CD4-positive, CD25-positive, alpha-beta regulatory T cell (primary cell): ENCODE measurements at regions not wholly inside any gene's neighbourhood (a gene's known extent, or its start where the extent isn't known, plus 50 kb on each side); places are given as distances from the start of the nearest gene placed in this dataset.
"Not testable (repeated sequence)": the region's sequence is repeated elsewhere in the genome, so short reads cannot be mapped to it uniquely, and the experiment has no call there.

Experiments used
- ATAC-seq, 2 donors: fragments of 150-1000 bp; cut with Tn5 transposase; one replicate each; pipeline ENCODE4 v1.10.0; 2021; ENCODE audit warnings: low read depth in 2 of 2, moderate number of reproducible peaks in 2 of 2, moderate library complexity in 1 of 2
- DNase-seq, 3 donors: peaks; one replicate each; pipeline versions ENCODE4 v3.0.0 to v3.0.0-alpha.2; 2012 to 2022; ENCODE audit warnings: mixed read lengths in 1 of 3
- H3K27ac ChIP-seq: one replicate; pipeline ENCODE4 v1.7.0; 2013; ENCODE audit warnings: mild to moderate bottlenecking, low read length; ENCODE audit not compliant: insufficient read depth, poor library complexity, severe bottlenecking
- H3K27me3 ChIP-seq: one replicate; pipeline ENCODE4 v1.7.0; 2013; ENCODE audit warnings: low read length; ENCODE audit not compliant: control insufficient read depth, insufficient read depth
- H3K36me3 ChIP-seq: one replicate; pipeline ENCODE4 v1.7.0; 2013; ENCODE audit warnings: mild to moderate bottlenecking, low read length, moderate library complexity; ENCODE audit not compliant: control insufficient read depth, insufficient read depth
- H3K4me1 ChIP-seq: 2 replicates; pipeline ENCODE4 v1.7.0; 2013; ENCODE audit warnings: mild to moderate bottlenecking, low read length; ENCODE audit not compliant: insufficient read depth, control insufficient read depth, poor library complexity, severe bottlenecking
- H3K4me3 ChIP-seq: one replicate; pipeline ENCODE4 v1.7.0; 2013; ENCODE audit warnings: low read depth, mild to moderate bottlenecking, low read length, moderate library complexity
- H3K9me3 ChIP-seq, 2 experiments: 1 replicate in 1 of 2; 2 replicates in 1 of 2; pipeline ENCODE4 v1.7.0; 2013; ENCODE audit warnings: low read length in 2 of 2, mild to moderate bottlenecking in 1 of 2, moderate library complexity in 1 of 2; ENCODE audit not compliant: control insufficient read depth in 2 of 2
- H3K27ac Mint-ChIP-seq, 3 donors: one replicate each; pipeline ENCODE4 v1.8.0; 2020 to 2022; ENCODE audit warnings: mild to moderate bottlenecking in 3 of 3, mixed read lengths in 3 of 3, moderate library complexity in 2 of 3
- H3K27me3 Mint-ChIP-seq: one replicate; pipeline ENCODE4 v1.8.0; 2022; ENCODE audit warnings: mild to moderate bottlenecking, mixed read lengths
- H3K36me3 Mint-ChIP-seq: one replicate; pipeline ENCODE4 v1.8.0; 2020; ENCODE audit warnings: mixed read lengths
- H3K4me1 Mint-ChIP-seq, 4 donors: one replicate each; pipeline ENCODE4 v1.8.0; 2020 to 2022; ENCODE audit warnings: mixed read lengths in 4 of 4, mild to moderate bottlenecking in 1 of 4
- H3K4me3 Mint-ChIP-seq, 4 donors: one replicate each; pipeline ENCODE4 v1.8.0; 2020 to 2022; ENCODE audit warnings: mild to moderate bottlenecking in 4 of 4, mixed read lengths in 4 of 4, moderate library complexity in 3 of 4
- H3K9me3 Mint-ChIP-seq, 7 donors: one replicate each; pipeline ENCODE4 v1.8.0; 2020 to 2022; ENCODE audit warnings: mixed read lengths in 7 of 7, mild to moderate bottlenecking in 3 of 7, moderate library complexity in 2 of 7

DNA sequence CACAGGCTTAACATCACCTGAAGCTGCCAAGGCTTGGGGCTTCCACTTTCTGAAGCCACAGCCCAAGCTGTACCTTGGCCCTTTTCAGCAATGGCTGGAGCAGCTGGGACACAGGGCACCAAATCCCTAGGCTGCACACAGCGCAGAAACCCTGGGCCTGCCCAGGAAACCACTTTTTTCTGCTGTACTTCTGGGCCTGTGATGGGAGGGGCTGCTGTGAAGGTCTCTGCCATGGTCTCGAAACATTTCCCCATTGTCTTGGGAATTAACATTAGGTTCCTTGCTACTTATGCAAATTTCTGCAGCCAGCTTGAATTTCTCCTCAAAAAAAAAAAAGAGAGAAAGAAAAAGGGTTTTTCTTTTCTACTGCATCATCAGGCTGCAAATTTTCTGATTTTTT, 219.1 kb downstream of the RPL10L start:
- no peaks in the 10 kb centered on the region for H3K36me3 Mint-ChIP-seq
- H3K4me3 ChIP-seq: no peak overlapping the region
- peaks cover 0 to 5% of the 10 kb centered on the region in 2 experiments for H3K9me3 ChIP-seq
- H3K27me3 Mint-ChIP-seq: no peaks in the 10 kb centered on the region
- no peak overlapping the region for H3K4me3 Mint-ChIP-seq
- H3K4me1 ChIP-seq: no peaks in the 10 kb centered on the region
- no peaks in the 10 kb centered on the region for H3K4me1 Mint-ChIP-seq
- H3K9me3 Mint-ChIP-seq: peaks cover 0 to 22% (median 11%) of the 10 kb centered on the region in 7 donors
- H3K27ac Mint-ChIP-seq: no peak overlapping the region
- DNase-seq (no peak), ATAC-seq (no peak)
- no peaks in the 10 kb centered on the region for H3K36me3 ChIP-seq
- no peaks in the 10 kb centered on the region for H3K27me3 ChIP-seq
- no peak overlapping the region for H3K27ac ChIP-seq

GRCh38 chr14:46417066-46417465, 234.5 kb downstream of the RPL10L start:
- no peaks in the 10 kb centered on the region for H3K9me3 ChIP-seq
- no peak overlapping the region for H3K27ac ChIP-seq
- no peak overlapping the region for H3K4me3 ChIP-seq
- Mint-ChIP-seq H3K9me3 (peaks cover 0 to 25% (median 9%) of the 10 kb centered on the region in 7 donors), H3K4me3 (no peak overlapping the region), H3K36me3 (no peaks in the 10 kb centered on the region), H3K27me3 (no peaks in the 10 kb centered on the region), H3K27ac (no peak overlapping the region), H3K4me1 (no peaks in the 10 kb centered on the region)
- no peak for DNase-seq
- no peaks in the 10 kb centered on the region for H3K4me1 ChIP-seq
- H3K27me3 ChIP-seq: no peaks in the 10 kb centered on the region
- no peaks in the 10 kb centered on the region for H3K36me3 ChIP-seq
- no peak for ATAC-seq

GRCh38 chr14:46404865-46405811, 246.4 kb downstream of the RPL10L start:
- Histone ChIP-seq H3K36me3 (no peaks in the 10 kb centered on the region), H3K27me3 (no peaks in the 10 kb centered on the region), H3K4me3 (no peak overlapping the region), H3K4me1 (no peaks in the 10 kb centered on the region), H3K9me3 (peaks cover 0 to 2% of the 10 kb centered on the region in 2 experiments), H3K27ac (no peak overlapping the region)
- H3K4me1 Mint-ChIP-seq: no peaks in the 10 kb centered on the region
- no peaks in the 10 kb centered on the region for H3K27me3 Mint-ChIP-seq
- ATAC-seq (no peak), DNase-seq (no peak)
- H3K36me3 Mint-ChIP-seq: no peaks in the 10 kb centered on the region
- H3K4me3 Mint-ChIP-seq: no peak overlapping the region
- H3K27ac Mint-ChIP-seq: no peak overlapping the region
- peaks cover 0 to 6% (median 0%) of the 10 kb centered on the region in 7 donors for H3K9me3 Mint-ChIP-seq

- H3K4me3 ChIP-seq, H3K9me3 ChIP-seq, H3K4me3 Mint-ChIP-seq, H3K4me1 ChIP-seq, H3K36me3 Mint-ChIP-seq, H3K27ac ChIP-seq, H3K36me3 ChIP-seq, ATAC-seq, DNase-seq, H3K27me3 ChIP-seq, H3K27me3 Mint-ChIP-seq, H3K27ac Mint-ChIP-seq, H3K9me3 Mint-ChIP-seq, H3K4me1 Mint-ChIP-seq: not testable (repeated sequence)
These were observed 249.4 kb downstream of the RPL10L start for GRCh38 chr14:46402001-46402690.

GRCh38 chr14:46401066-46401465, 250.5 kb downstream of the RPL10L start:
- no peak for ATAC-seq
- Histone ChIP-seq H3K27me3 (no peaks in the 10 kb centered on the region), H3K27ac (no peak overlapping the region), H3K9me3 (no peaks in the 10 kb centered on the region), H3K36me3 (no peaks in the 10 kb centered on the region), H3K4me1 (no peaks in the 10 kb centered on the region), H3K4me3 (no peak overlapping the region)
- Mint-ChIP-seq H3K27me3 (no peaks in the 10 kb centered on the region), H3K36me3 (no peaks in the 10 kb centered on the region), H3K27ac (no peak overlapping the region), H3K9me3 (peaks cover 0 to 8% (median 5%) of the 10 kb centered on the region in 7 donors), H3K4me3 (no peak overlapping the region), H3K4me1 (no peaks in the 10 kb centered on the region)
- DNase-seq: no peak

- H3K36me3 Mint-ChIP-seq: no peaks in the 10 kb centered on the region
- peaks cover 0 to 10% (median 5%) of the 10 kb centered on the region in 7 donors for H3K9me3 Mint-ChIP-seq
- H3K4me3 Mint-ChIP-seq: no peak overlapping the region
- Histone ChIP-seq H3K27me3 (no peaks in the 10 kb centered on the region), H3K4me3 (no peak overlapping the region), H3K4me1 (no peaks in the 10 kb centered on the region), H3K36me3 (no peaks in the 10 kb centered on the region), H3K9me3 (no peaks in the 10 kb centered on the region), H3K27ac (no peak overlapping the region)
- H3K4me1 Mint-ChIP-seq: no peaks in the 10 kb centered on the region
- H3K27me3 Mint-ChIP-seq: no peaks in the 10 kb centered on the region
- ATAC-seq: no peak
- no peak overlapping the region for H3K27ac Mint-ChIP-seq
- DNase-seq: no peak
These were observed 252.5 kb downstream of the RPL10L start for GRCh38 chr14:46399049-46399448.

- Mint-ChIP-seq H3K27me3 (no peaks in the 10 kb centered on the region), H3K36me3 (no peaks in the 10 kb centered on the region), H3K4me3 (no peak overlapping the region), H3K27ac (no peak overlapping the region), H3K4me1 (no peaks in the 10 kb centered on the region), H3K9me3 (peaks cover 0 to 24% (median 7%) of the 10 kb centered on the region in 7 donors)
- ATAC-seq: no peak
- H3K9me3 ChIP-seq: peaks cover 0 to 2% of the 10 kb centered on the region in 2 experiments
- no peaks in the 10 kb centered on the region for H3K36me3 ChIP-seq
- no peak for DNase-seq
- H3K27ac ChIP-seq: no peak overlapping the region
- no peaks in the 10 kb centered on the region for H3K4me1 ChIP-seq
- no peak overlapping the region for H3K4me3 ChIP-seq
- no peaks in the 10 kb centered on the region for H3K27me3 ChIP-seq
These were observed 267.0 kb downstream of the RPL10L start for GRCh38 chr14:46384611-46385010.
